Stimulated activated memory B cell treated with anti-CD40 and anti-IgM and Interleukin-4, amounts not matched to agents 10 μg/mL and 1 μg/mL and 100 μg/mL, for 72 hours (primary cell): ENCODE measurements at regions not wholly inside any gene's neighbourhood (a gene's known extent, or its start where the extent isn't known, plus 50 kb on each side); places are given as distances from the start of the nearest gene placed in this dataset.
A peak's percentile ranks its signal among the peaks of the same experiment; 100 is the strongest.

ENCODE experiments used
- ATAC-seq: fragments of 150-1000 bp; cut with Tn5 transposase; 2 replicates; pipeline ENCODE4 v1.10.0; 2021
- H3K27ac Mint-ChIP-seq: one replicate; pipeline ENCODE4 v1.8.0; 2022; ENCODE audit warnings: mild to moderate bottlenecking, mixed read lengths
- H3K27me3 Mint-ChIP-seq: one replicate; pipeline ENCODE4 v1.8.0; 2022; ENCODE audit warnings: mixed read lengths
- H3K36me3 Mint-ChIP-seq: one replicate; pipeline ENCODE4 v1.8.0; 2022; ENCODE audit warnings: mixed read lengths
- H3K4me1 Mint-ChIP-seq: one replicate; pipeline ENCODE4 v1.8.0; 2022; ENCODE audit warnings: mixed read lengths
- H3K4me3 Mint-ChIP-seq: one replicate; pipeline ENCODE4 v1.8.0; 2022; ENCODE audit warnings: mild to moderate bottlenecking, moderate library complexity, mixed read lengths
- H3K9me3 Mint-ChIP-seq: one replicate; pipeline ENCODE4 v1.8.0; 2022; ENCODE audit warnings: mixed read lengths

GRCh38 chr4:135383356-135384288, 1182.0 kb upstream of the PABPC4L start:
- Mint-ChIP-seq H3K4me3 (no peak overlapping the region), H3K4me1 (no peaks in the 10 kb centered on the region), H3K36me3 (no peaks in the 10 kb centered on the region), H3K27ac (no peak overlapping the region), H3K9me3 (peaks cover 4% of the 10 kb centered on the region), H3K27me3 (no peaks in the 10 kb centered on the region)
- ATAC-seq: no peak

GRCh38 chr4:135382280-135382959, 1180.8 kb upstream of the PABPC4L start:
- H3K4me3 Mint-ChIP-seq: no peak overlapping the region
- no peaks in the 10 kb centered on the region for H3K4me1 Mint-ChIP-seq
- no peak for ATAC-seq
- no peaks in the 10 kb centered on the region for H3K36me3 Mint-ChIP-seq
- peaks cover 8% of the 10 kb centered on the region for H3K9me3 Mint-ChIP-seq
- H3K27ac Mint-ChIP-seq: no peak overlapping the region
- no peaks in the 10 kb centered on the region for H3K27me3 Mint-ChIP-seq

DNA sequence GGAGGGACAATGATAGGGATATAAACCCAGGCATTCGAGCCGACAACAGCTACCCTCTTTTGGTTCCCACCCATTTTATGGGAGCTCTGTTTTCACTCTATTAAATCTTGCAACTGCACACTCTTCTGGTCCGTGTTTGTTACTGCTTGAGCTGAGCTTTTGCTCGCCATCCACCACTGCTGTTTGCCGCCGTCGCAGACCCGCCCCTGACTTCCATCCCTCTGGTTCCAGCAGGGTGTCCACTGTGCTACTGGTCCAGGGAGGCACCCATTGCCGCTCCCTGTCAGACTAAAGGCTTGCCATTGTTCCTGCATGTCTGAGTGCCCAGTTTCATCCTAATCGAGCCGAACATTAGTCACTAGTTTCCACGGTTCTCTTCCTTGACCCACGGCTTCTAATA, 1170.5 kb upstream of the PABPC4L start:
- peaks cover 5% of the 10 kb centered on the region for H3K9me3 Mint-ChIP-seq
- H3K4me3 Mint-ChIP-seq: no peak overlapping the region
- H3K4me1 Mint-ChIP-seq: no peaks in the 10 kb centered on the region
- H3K27me3 Mint-ChIP-seq: no peaks in the 10 kb centered on the region
- no peak for ATAC-seq
- H3K27ac Mint-ChIP-seq: no peak overlapping the region
- no peaks in the 10 kb centered on the region for H3K36me3 Mint-ChIP-seq

DNA sequence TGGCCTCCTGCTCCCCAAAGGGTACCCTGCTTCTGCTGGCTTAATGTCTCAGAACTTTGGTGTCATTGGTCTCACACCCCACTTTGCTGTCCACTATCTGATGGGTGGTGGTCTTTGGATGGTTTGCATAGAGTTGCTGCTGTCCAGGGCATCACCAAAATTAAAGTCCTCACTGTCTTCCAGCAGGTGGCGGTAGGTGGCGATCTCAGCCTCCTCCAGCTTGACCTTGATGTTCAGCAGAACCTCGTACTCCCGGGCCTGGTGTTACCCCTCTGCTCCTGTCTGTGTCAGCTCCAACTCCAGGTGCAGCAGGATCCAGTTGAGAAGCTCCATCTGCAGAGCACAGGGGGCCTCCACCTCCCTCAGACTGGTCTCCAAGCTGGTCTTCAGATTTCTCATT, 1169.5 kb upstream of the PABPC4L start:
- H3K9me3 Mint-ChIP-seq: peaks cover 5% of the 10 kb centered on the region
- H3K27ac Mint-ChIP-seq: no peak overlapping the region
- H3K4me3 Mint-ChIP-seq: no peak overlapping the region
- H3K27me3 Mint-ChIP-seq: no peaks in the 10 kb centered on the region
- H3K4me1 Mint-ChIP-seq: no peaks in the 10 kb centered on the region
- no peaks in the 10 kb centered on the region for H3K36me3 Mint-ChIP-seq
- ATAC-seq: no peak

DNA sequence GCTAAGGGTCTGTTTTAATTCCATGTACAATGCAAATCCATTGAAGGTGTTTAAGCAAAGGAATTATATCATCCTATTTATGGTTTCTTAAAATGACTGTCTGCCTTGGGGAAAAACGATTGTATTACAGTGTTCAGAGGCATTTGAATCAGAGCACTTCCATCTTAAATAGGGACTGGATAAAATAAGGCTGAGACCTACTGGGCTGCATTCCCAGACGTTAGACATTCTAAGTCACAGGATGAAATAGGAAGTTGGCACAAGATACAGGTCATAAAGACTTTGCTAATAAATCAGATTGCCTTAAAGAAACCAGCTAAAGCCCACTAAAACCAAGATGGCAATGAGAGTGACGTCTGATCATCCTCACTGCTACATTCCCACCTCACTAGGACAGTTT, 1167.2 kb upstream of the PABPC4L start:
- Mint-ChIP-seq H3K36me3 (no peaks in the 10 kb centered on the region), H3K27me3 (no peaks in the 10 kb centered on the region), H3K27ac (no peak overlapping the region), H3K4me1 (no peaks in the 10 kb centered on the region), H3K4me3 (no peak overlapping the region), H3K9me3 (peaks cover 2% of the 10 kb centered on the region)
- no peak for ATAC-seq

DNA sequence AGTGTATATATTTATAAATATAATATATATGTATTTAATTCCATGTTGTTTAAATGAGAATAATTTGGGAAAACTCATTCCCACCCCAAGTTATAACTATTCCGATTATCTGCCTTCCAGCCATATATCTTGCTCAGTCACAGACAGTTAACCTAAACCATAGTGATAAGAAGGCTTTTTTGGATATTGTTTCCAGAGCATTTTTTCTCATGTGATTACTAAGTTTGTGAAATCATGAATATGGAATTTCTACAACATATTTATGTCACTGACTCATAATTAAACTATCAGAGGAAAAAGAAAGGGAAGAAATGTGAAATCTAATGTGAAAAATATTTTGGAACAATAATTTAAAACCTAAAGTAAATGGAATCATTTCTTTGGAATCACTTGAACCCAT, 1163.5 kb upstream of the PABPC4L start:
- Mint-ChIP-seq H3K4me1 (no peaks in the 10 kb centered on the region), H3K4me3 (no peak overlapping the region), H3K27me3 (no peaks in the 10 kb centered on the region), H3K36me3 (no peaks in the 10 kb centered on the region), H3K9me3 (no peaks in the 10 kb centered on the region), H3K27ac (no peak overlapping the region)
- no peak for ATAC-seq

GRCh38 chr4:135359128-135359527, 1157.5 kb upstream of the PABPC4L start:
- H3K27me3 Mint-ChIP-seq: no peaks in the 10 kb centered on the region
- H3K36me3 Mint-ChIP-seq: no peaks in the 10 kb centered on the region
- no peaks in the 10 kb centered on the region for H3K4me1 Mint-ChIP-seq
- no peak for ATAC-seq
- no peak overlapping the region for H3K4me3 Mint-ChIP-seq
- H3K27ac Mint-ChIP-seq: no peak overlapping the region
- H3K9me3 Mint-ChIP-seq: no peaks in the 10 kb centered on the region

GRCh38 chr4:135357091-135357490, 1155.5 kb upstream of the PABPC4L start:
- ATAC-seq: no peak
- Mint-ChIP-seq H3K4me3 (no peak overlapping the region), H3K4me1 (no peaks in the 10 kb centered on the region), H3K27ac (no peak overlapping the region), H3K27me3 (no peaks in the 10 kb centered on the region), H3K36me3 (no peaks in the 10 kb centered on the region), H3K9me3 (no peaks in the 10 kb centered on the region)

- no peaks in the 10 kb centered on the region for H3K36me3 Mint-ChIP-seq
- H3K27ac Mint-ChIP-seq: no peak overlapping the region
- no peaks in the 10 kb centered on the region for H3K27me3 Mint-ChIP-seq
- H3K4me3 Mint-ChIP-seq: no peak overlapping the region
- H3K9me3 Mint-ChIP-seq: no peaks in the 10 kb centered on the region
- no peak for ATAC-seq
- H3K4me1 Mint-ChIP-seq: no peaks in the 10 kb centered on the region
These were observed 1153.3 kb upstream of the PABPC4L start for GRCh38 chr4:135354876-135355275.

DNA sequence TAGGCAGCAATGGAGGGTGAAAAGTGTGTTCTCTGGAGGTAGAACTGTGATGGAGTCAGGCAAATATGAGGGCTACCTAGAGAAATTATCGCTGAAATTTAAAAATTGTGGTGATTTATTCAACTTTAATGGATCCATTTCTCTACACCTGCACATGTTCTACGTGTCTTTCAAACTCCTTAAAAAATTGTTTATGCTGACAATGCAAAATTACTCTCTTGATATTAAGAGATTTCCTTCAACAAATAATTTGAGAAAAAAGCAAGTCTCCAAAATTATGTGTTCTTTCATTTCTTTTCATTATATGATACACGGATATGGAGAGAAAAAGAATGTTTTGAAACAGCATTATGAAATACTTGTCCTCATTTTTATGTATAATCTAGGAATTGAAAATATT, 1151.4 kb upstream of the PABPC4L start:
- no peaks in the 10 kb centered on the region for H3K36me3 Mint-ChIP-seq
- no peaks in the 10 kb centered on the region for H3K27me3 Mint-ChIP-seq
- H3K4me1 Mint-ChIP-seq: no peaks in the 10 kb centered on the region
- no peak overlapping the region for H3K4me3 Mint-ChIP-seq
- ATAC-seq: no peak
- H3K9me3 Mint-ChIP-seq: peaks cover 2% of the 10 kb centered on the region
- H3K27ac Mint-ChIP-seq: no peak overlapping the region

DNA sequence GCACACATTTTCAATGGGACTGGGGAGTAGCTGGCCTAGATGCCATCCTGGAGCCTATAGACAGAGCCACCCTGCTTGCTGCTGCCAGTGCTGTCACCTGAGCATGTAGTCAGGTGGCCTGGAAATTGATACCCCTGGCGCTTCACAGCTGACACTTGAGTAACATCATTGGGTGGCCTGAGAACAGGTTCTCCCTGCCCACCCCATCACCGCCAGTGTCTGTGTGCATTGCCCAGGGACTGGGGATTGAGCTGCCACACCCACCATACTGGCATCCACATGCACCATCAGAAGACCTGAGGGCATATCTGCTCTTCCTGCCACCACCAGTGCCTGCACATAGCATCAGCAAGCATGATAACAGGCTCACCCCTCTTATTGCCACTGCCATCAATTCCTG, 1142.9 kb upstream of the PABPC4L start:
- H3K36me3 Mint-ChIP-seq: no peaks in the 10 kb centered on the region
- peaks cover 5% of the 10 kb centered on the region for H3K9me3 Mint-ChIP-seq
- no peak overlapping the region for H3K4me3 Mint-ChIP-seq
- H3K27ac Mint-ChIP-seq: no peak overlapping the region
- ATAC-seq: no peak
- no peaks in the 10 kb centered on the region for H3K4me1 Mint-ChIP-seq
- H3K27me3 Mint-ChIP-seq: no peaks in the 10 kb centered on the region

DNA sequence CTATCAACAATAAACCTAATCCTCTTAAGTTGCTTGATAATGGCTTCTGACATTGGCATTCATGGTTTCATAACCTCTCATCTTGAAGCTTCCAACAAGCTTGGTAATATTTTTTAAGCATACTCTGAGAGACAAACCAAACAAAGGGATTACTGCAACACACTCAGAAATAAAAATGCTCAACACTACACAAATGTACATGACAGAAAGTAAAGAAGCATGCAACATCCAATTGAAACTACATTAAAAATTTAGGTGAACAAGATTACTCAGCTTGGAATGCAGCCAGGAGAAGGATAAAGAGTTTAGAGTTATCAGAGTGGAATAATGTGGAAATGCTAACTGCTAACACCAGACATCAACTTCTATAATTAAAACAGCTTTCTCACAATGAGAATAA, 1136.6 kb upstream of the PABPC4L start:
- Mint-ChIP-seq H3K4me1 (no peaks in the 10 kb centered on the region), H3K27me3 (no peaks in the 10 kb centered on the region), H3K4me3 (no peak overlapping the region), H3K27ac (no peak overlapping the region), H3K9me3 (no peaks in the 10 kb centered on the region), H3K36me3 (no peaks in the 10 kb centered on the region)
- ATAC-seq: no peak

DNA sequence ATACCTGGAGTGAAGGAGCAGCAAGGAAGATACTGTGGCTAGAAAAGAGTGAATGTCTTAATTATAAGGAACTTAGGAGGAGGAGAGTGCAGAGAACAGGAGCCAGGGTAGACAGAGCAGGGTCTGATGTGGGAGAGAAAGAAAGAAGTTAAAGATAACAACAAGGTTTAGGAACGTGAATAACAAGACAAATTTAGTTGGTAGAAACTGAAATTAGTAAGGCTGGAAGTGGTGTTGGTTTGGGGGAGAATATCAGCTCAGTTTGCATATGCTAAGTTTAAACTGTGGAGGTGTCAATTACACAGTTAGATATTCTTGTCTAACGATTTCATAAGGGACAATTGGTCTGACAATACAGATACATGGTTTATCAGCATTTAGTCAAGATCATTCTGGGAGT, 1123.7 kb upstream of the PABPC4L start:
- H3K4me3 Mint-ChIP-seq: no peak overlapping the region
- ATAC-seq: peak; percentile 39
- H3K4me1 Mint-ChIP-seq: no peaks in the 10 kb centered on the region
- no peak overlapping the region for H3K27ac Mint-ChIP-seq
- no peaks in the 10 kb centered on the region for H3K36me3 Mint-ChIP-seq
- H3K9me3 Mint-ChIP-seq: no peaks in the 10 kb centered on the region
- H3K27me3 Mint-ChIP-seq: no peaks in the 10 kb centered on the region

DNA sequence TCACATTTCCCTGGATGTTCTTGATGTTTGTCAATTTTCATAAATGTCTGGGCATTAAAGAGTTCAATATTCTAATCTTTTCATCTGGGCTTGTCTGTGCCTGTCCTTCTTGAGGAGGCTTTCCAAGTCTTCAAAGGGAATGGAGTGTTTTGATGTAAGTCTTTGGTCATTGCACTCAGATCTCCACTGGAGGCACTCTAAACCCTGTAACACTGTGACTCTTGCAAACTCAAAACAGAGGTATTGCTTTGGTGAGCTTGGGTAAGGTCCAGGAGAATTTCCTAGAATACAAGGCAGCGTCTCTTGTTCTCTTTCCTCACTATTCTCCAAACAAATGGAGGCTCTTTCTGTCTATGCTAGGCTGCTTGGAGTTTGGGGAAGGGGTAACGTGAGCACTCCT, 1118.1 kb upstream of the PABPC4L start:
- Mint-ChIP-seq H3K9me3 (peaks cover 15% of the 10 kb centered on the region), H3K4me1 (no peaks in the 10 kb centered on the region), H3K4me3 (no peak overlapping the region), H3K36me3 (no peaks in the 10 kb centered on the region), H3K27me3 (no peaks in the 10 kb centered on the region), H3K27ac (no peak overlapping the region)
- no peak for ATAC-seq

- Mint-ChIP-seq H3K27ac (no peak overlapping the region), H3K4me1 (no peaks in the 10 kb centered on the region), H3K9me3 (peaks cover 18% of the 10 kb centered on the region)
These were observed 1114.7 kb upstream of the PABPC4L start for GRCh38 chr4:135316266-135316779.

GRCh38 chr4:135290136-135290535, 1088.5 kb upstream of the PABPC4L start:
- Mint-ChIP-seq H3K4me3 (no peak overlapping the region), H3K4me1 (no peaks in the 10 kb centered on the region)
- no peak for ATAC-seq

More at GRCh38 chr4:135316266-135316779, 1114.7 kb upstream of the PABPC4L start:
- no peak overlapping the region for H3K4me3 Mint-ChIP-seq
- no peaks in the 10 kb centered on the region for H3K36me3 Mint-ChIP-seq
- no peaks in the 10 kb centered on the region for H3K27me3 Mint-ChIP-seq
- ATAC-seq: no peak

More at GRCh38 chr4:135290136-135290535, 1088.5 kb upstream of the PABPC4L start:
- Mint-ChIP-seq H3K9me3 (peaks cover 2% of the 10 kb centered on the region), H3K27ac (no peak overlapping the region), H3K27me3 (no peaks in the 10 kb centered on the region), H3K36me3 (no peaks in the 10 kb centered on the region)
